ENCODE measurements at regions not wholly inside any gene's neighbourhood (a gene's known extent, or its start where the extent isn't known, plus 50 kb on each side); places are given as distances from the start of the nearest gene placed in this dataset.
"Not testable (repeated sequence)": the region's sequence is repeated elsewhere in the genome, so short reads cannot be mapped to it uniquely, and the experiment has no call there.

- H2BK120ac ChIP-seq (ENCODE audit: low read depth, low read length); H4K8ac ChIP-seq (ENCODE audit: low read depth, low read length); H3K27ac ChIP-seq (ENCODE audit: low read depth, low read length); H3K79me1 ChIP-seq (ENCODE audit: low read length); H2BK15ac ChIP-seq (replicated peaks; ENCODE audit: low read depth); H3K36me3 ChIP-seq (ENCODE audit: control insufficient read depth, insufficient read depth, low read length); H3K79me2 ChIP-seq (ENCODE audit: control insufficient read depth, insufficient read depth, low read length); H3K18ac ChIP-seq (ENCODE audit: low read length); H3K4me2 ChIP-seq (ENCODE audit: low read length); H3K4me3 ChIP-seq (ENCODE audit: low read length); H3K23ac ChIP-seq (ENCODE audit: low read length); H4K5ac ChIP-seq (ENCODE audit: low read length); H3K56ac ChIP-seq (ENCODE audit: low read length); H3K27me3 ChIP-seq (ENCODE audit: insufficient read depth, low read length, poor library complexity); H3K4me1 ChIP-seq (ENCODE audit: control insufficient read depth, low read depth, low read length); H2BK5ac ChIP-seq (ENCODE audit: low read length); H3K4ac ChIP-seq (ENCODE audit: low read depth, low read length); H3K9ac ChIP-seq (ENCODE audit: low read length); H2AK5ac ChIP-seq (ENCODE audit: low read length); DNase-seq: not testable (repeated sequence)
- no CpG with 5 or more reads among the region's 25 CpGs for WGBS (ENCODE audit: extremely low coverage, insufficient coverage, low lambda C conversion rate)
These were observed 92.7 kb upstream of the ANKRD30BL start for GRCh38 chr2:132254306-132254919.

DNA sequence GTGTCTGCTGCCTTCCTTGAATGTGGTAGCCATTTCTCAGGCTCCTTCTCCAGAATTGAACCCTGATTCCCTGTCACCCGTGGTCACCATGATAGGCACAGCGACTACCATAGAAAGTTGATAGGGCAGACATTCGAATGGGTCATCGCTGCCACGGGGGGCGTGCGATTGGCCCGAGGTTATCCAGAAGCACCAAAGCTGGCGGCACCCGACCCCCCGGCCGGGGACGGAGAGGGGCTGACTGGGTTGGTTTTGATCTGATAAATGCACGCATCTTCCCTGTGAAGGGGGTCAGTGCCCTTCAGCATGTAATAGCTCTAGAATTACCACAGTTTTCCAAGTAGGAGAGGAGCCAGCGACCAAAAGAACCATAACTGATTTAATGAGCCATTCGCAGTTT, 94.0 kb upstream of the ANKRD30BL start:
- H3K27ac ChIP-seq (ENCODE audit: low read depth, low read length): no peak overlapping the region
- H2AK5ac ChIP-seq (ENCODE audit: low read length): no peak overlapping the region
- H3K36me3 ChIP-seq (ENCODE audit: control insufficient read depth, insufficient read depth, low read length): no peaks in the 10 kb centered on the region
- no peak for DNase-seq
- no peak overlapping the region for H3K18ac ChIP-seq (ENCODE audit: low read length)
- no peak overlapping the region for H3K9ac ChIP-seq (ENCODE audit: low read length)
- no peaks in the 10 kb centered on the region for H3K79me2 ChIP-seq (ENCODE audit: control insufficient read depth, insufficient read depth, low read length)
- no peak overlapping the region for H4K5ac ChIP-seq (ENCODE audit: low read length)
- H3K4me3 ChIP-seq (ENCODE audit: low read length): no peak overlapping the region
- H3K4me1 ChIP-seq (ENCODE audit: control insufficient read depth, low read depth, low read length): no peaks in the 10 kb centered on the region
- H4K8ac ChIP-seq (ENCODE audit: low read depth, low read length): no peak overlapping the region
- no peak overlapping the region for H3K4ac ChIP-seq (ENCODE audit: low read depth, low read length)
- H3K23ac ChIP-seq (ENCODE audit: low read length): no peak overlapping the region
- no peak overlapping the region for H2BK120ac ChIP-seq (ENCODE audit: low read depth, low read length)
- no peaks in the 10 kb centered on the region for H3K79me1 ChIP-seq (ENCODE audit: low read length)
- no peak overlapping the region for H3K4me2 ChIP-seq (ENCODE audit: low read length)
- no peak overlapping the region for H2BK15ac ChIP-seq (replicated peaks; ENCODE audit: low read depth)
- no peak overlapping the region for H2BK5ac ChIP-seq (ENCODE audit: low read length)
- no peak overlapping the region for H3K56ac ChIP-seq (ENCODE audit: low read length)
- no peaks in the 10 kb centered on the region for H3K27me3 ChIP-seq (ENCODE audit: insufficient read depth, low read length, poor library complexity)
- no CpG with 5 or more reads among the region's 16 CpGs for WGBS (ENCODE audit: extremely low coverage, insufficient coverage, low lambda C conversion rate)

DNA sequence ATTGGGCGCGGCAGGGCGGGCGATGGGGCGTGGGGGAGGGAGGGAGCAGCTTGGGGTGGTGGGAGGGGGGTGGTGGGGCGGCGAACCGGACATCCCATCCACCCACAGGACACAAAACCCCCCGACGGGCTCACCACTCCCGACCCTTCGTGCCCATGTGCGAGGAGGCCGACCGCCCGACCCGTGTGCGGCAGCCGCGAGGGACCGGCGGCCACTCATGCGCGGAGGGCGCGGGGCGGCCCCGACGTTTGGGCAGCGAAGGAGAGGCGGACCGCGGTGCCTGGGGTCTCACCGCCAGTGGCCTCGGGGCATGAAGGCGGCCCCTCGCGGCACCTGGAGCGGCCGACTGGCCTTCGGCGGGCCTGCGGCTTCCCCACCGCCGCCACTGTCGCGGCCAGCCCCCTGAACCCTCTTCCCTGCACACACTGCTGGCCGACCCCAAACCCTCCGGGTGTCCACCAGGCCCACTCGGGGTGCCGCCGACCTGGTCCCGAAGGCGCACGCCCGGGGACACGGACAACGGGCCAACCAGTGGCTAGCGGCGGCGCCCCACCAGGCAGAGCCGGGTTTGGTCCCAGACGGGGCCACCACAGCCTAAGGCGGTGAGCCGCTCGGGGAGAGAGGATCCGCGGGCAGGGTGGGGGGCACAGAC, 94.6 kb upstream of the ANKRD30BL start:
- Histone ChIP-seq H3K23ac (ENCODE audit: low read length) (no peak overlapping the region), H3K79me1 (ENCODE audit: low read length) (no peaks in the 10 kb centered on the region), H3K4me2 (ENCODE audit: low read length) (no peak overlapping the region), H3K79me2 (ENCODE audit: control insufficient read depth, insufficient read depth, low read length) (no peaks in the 10 kb centered on the region), H3K36me3 (ENCODE audit: control insufficient read depth, insufficient read depth, low read length) (no peaks in the 10 kb centered on the region), H2BK15ac (replicated peaks; ENCODE audit: low read depth) (no peak overlapping the region), H4K5ac (ENCODE audit: low read length) (no peak overlapping the region), H3K27me3 (ENCODE audit: insufficient read depth, low read length, poor library complexity) (no peaks in the 10 kb centered on the region), H4K8ac (ENCODE audit: low read depth, low read length) (no peak overlapping the region), H2AK5ac (ENCODE audit: low read length) (no peak overlapping the region), H3K4ac (ENCODE audit: low read depth, low read length) (no peak overlapping the region), H3K56ac (ENCODE audit: low read length) (no peak overlapping the region), H2BK120ac (ENCODE audit: low read depth, low read length) (no peak overlapping the region), H3K4me3 (ENCODE audit: low read length) (no peak overlapping the region), H3K27ac (ENCODE audit: low read depth, low read length) (no peak overlapping the region), H2BK5ac (ENCODE audit: low read length) (no peak overlapping the region), H3K4me1 (ENCODE audit: control insufficient read depth, low read depth, low read length) (no peaks in the 10 kb centered on the region), H3K9ac (ENCODE audit: low read length) (no peak overlapping the region), H3K18ac (ENCODE audit: low read length) (no peak overlapping the region)
- WGBS (ENCODE audit: extremely low coverage, insufficient coverage, low lambda C conversion rate): no CpG with 5 or more reads among the region's 68 CpGs
- DNase-seq: no peak

DNA sequence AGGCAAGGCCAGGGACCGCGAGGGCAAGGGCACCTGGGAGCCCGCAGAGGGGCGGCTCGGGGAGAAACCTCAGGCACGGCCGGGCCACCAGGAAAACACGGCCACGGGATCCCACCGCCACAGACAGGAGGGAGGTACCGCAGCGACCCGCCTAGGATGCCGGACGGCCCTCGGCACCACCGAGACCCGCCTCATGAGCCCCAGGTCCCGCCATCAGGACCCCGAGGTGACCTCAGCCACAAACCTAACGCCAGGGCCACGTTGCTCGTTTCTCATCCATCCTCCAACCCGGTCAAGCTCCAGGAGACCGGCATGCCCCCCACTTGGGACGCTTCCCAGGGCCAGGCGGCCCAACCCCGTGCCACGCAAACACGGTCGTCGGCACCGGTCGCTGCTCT, 95.2 kb upstream of the ANKRD30BL start:
- H2BK120ac ChIP-seq (ENCODE audit: low read depth, low read length); DNase-seq; H3K18ac ChIP-seq (ENCODE audit: low read length); H4K8ac ChIP-seq (ENCODE audit: low read depth, low read length); H3K4me2 ChIP-seq (ENCODE audit: low read length); H3K4me1 ChIP-seq (ENCODE audit: control insufficient read depth, low read depth, low read length); H3K36me3 ChIP-seq (ENCODE audit: control insufficient read depth, insufficient read depth, low read length); H3K79me2 ChIP-seq (ENCODE audit: control insufficient read depth, insufficient read depth, low read length); H3K23ac ChIP-seq (ENCODE audit: low read length); H3K4ac ChIP-seq (ENCODE audit: low read depth, low read length); H3K27ac ChIP-seq (ENCODE audit: low read depth, low read length); H2BK5ac ChIP-seq (ENCODE audit: low read length); H3K56ac ChIP-seq (ENCODE audit: low read length); H3K4me3 ChIP-seq (ENCODE audit: low read length); H3K27me3 ChIP-seq (ENCODE audit: insufficient read depth, low read length, poor library complexity); H3K79me1 ChIP-seq (ENCODE audit: low read length); H2BK15ac ChIP-seq (replicated peaks; ENCODE audit: low read depth); H2AK5ac ChIP-seq (ENCODE audit: low read length); H4K5ac ChIP-seq (ENCODE audit: low read length); H3K9ac ChIP-seq (ENCODE audit: low read length): not testable (repeated sequence)
- WGBS (ENCODE audit: extremely low coverage, insufficient coverage, low lambda C conversion rate): no CpG with 5 or more reads among the region's 34 CpGs

GRCh38 chr2:132257301-132258171, 95.8 kb upstream of the ANKRD30BL start:
- not testable (repeated sequence) for H3K27ac ChIP-seq (ENCODE audit: low read depth, low read length); H3K79me1 ChIP-seq (ENCODE audit: low read length); H2BK5ac ChIP-seq (ENCODE audit: low read length); H2BK120ac ChIP-seq (ENCODE audit: low read depth, low read length); H3K4me1 ChIP-seq (ENCODE audit: control insufficient read depth, low read depth, low read length); H2AK5ac ChIP-seq (ENCODE audit: low read length); H3K56ac ChIP-seq (ENCODE audit: low read length); H3K27me3 ChIP-seq (ENCODE audit: insufficient read depth, low read length, poor library complexity); DNase-seq; H4K8ac ChIP-seq (ENCODE audit: low read depth, low read length); H3K18ac ChIP-seq (ENCODE audit: low read length); H3K4ac ChIP-seq (ENCODE audit: low read depth, low read length); H3K4me2 ChIP-seq (ENCODE audit: low read length); H3K4me3 ChIP-seq (ENCODE audit: low read length); H3K9ac ChIP-seq (ENCODE audit: low read length); H3K79me2 ChIP-seq (ENCODE audit: control insufficient read depth, insufficient read depth, low read length); H4K5ac ChIP-seq (ENCODE audit: low read length); H3K23ac ChIP-seq (ENCODE audit: low read length); H3K36me3 ChIP-seq (ENCODE audit: control insufficient read depth, insufficient read depth, low read length); H2BK15ac ChIP-seq (replicated peaks; ENCODE audit: low read depth)
- WGBS (ENCODE audit: extremely low coverage, insufficient coverage, low lambda C conversion rate): no CpG with 5 or more reads among the region's 79 CpGs

All from mesendoderm (in vitro differentiated cells).